Lung (tissue), 11 donors: ENCODE measurements at regions not wholly inside any gene's neighbourhood (a gene's known extent, or its start where the extent isn't known, plus 50 kb on each side); places are given as distances from the start of the nearest gene placed in this dataset.

ENCODE experiments used
- ATAC-seq: fragments of 200-7000 bp; cut with Tn5 transposase; one replicate; pipeline ENCODE4 v1.9.1; 2020; ENCODE audit warnings: moderate number of reproducible peaks; ENCODE audit not compliant: insufficient read depth, low FRiP score
- DNase-seq, 3 donors: peaks; one replicate each; pipeline ENCODE4 v3.0.0-alpha.2; 2013 to 2017
- H3K27ac ChIP-seq, 2 donors: one replicate each; pipeline ENCODE4 v1.5.1; 2013; ENCODE audit warnings: mild to moderate bottlenecking in 2 of 2, moderate library complexity in 2 of 2, control low read depth in 1 of 2, inconsistent platforms in 1 of 2, low read depth in 1 of 2, low read length in 1 of 2
- H3K27me3 ChIP-seq, 3 donors: one replicate each; pipeline ENCODE4 v1.5.1; 2013; ENCODE audit warnings: low read length in 2 of 3; ENCODE audit not compliant: control insufficient read depth in 3 of 3, insufficient read depth in 3 of 3
- H3K36me3 ChIP-seq, 4 donors: one replicate each; pipeline ENCODE4 v1.5.1; 2013; ENCODE audit warnings: low read length in 4 of 4, mild to moderate bottlenecking in 1 of 4, moderate library complexity in 1 of 4; ENCODE audit not compliant: control insufficient read depth in 4 of 4, insufficient read depth in 4 of 4
- H3K4me1 ChIP-seq, 5 donors: one replicate each; pipeline ENCODE4 v1.5.1; 2013; ENCODE audit warnings: low read length in 5 of 5, mild to moderate bottlenecking in 2 of 5, moderate library complexity in 1 of 5; ENCODE audit not compliant: control insufficient read depth in 5 of 5, insufficient read depth in 5 of 5
- H3K4me3 ChIP-seq: one replicate; pipeline ENCODE4 v1.5.1; 2013; ENCODE audit warnings: mild to moderate bottlenecking, control low read depth, moderate library complexity
- H3K9ac ChIP-seq, 2 donors: one replicate each; pipeline ENCODE4 v1.5.1; 2013; ENCODE audit warnings: low read length in 2 of 2, control low read depth in 1 of 2; ENCODE audit not compliant: insufficient read depth in 1 of 2
- H3K9me3 ChIP-seq, 4 donors: one replicate each; pipeline ENCODE4 v1.5.1; 2013; ENCODE audit warnings: low read length in 3 of 4, mild to moderate bottlenecking in 1 of 4, moderate library complexity in 1 of 4; ENCODE audit not compliant: control insufficient read depth in 4 of 4, insufficient read depth in 3 of 4
- WGBS, 2 donors: extraction: QIAGEN DNeasy Blood & Tissue Kit; methylation state at CpG; one replicate each; pipeline ENCODE4 v1.1.7; 2013; 5-methylcytosine and 5-hydroxymethylcytosine counted together
- TF ChIP-seq, protein P1 (sequence below): IDR thresholded peaks from 2 replicates; pipeline ENCODE4 v1.5.1; 2012; ENCODE audit warnings: mild to moderate bottlenecking; ENCODE audit errors: control extremely low read depth, extremely low read depth
- donor health status: control.
- donor health status: control.
- donor health status: Bipolar disorder and iron deficiency.
- donor health status: healthy.
- donor health status: DM: yes; HTN: yes; CAD: no.

- no peak overlapping the region for H3K27ac ChIP-seq
- no peaks in the 10 kb centered on the region for H3K9me3 ChIP-seq
- H3K4me1 ChIP-seq, result no peaks in the 10 kb centered on the region
- H3K4me3 ChIP-seq, result no peak overlapping the region
- ATAC-seq (no peak), DNase-seq (no peak)
- 97 to 98% methylated on average over 2 of the region's 2 CpGs for WGBS, 2 donors
- H3K36me3 ChIP-seq, result no peaks in the 10 kb centered on the region
- no peak overlapping the region for H3K9ac ChIP-seq
- H3K27me3 ChIP-seq, result no peaks in the 10 kb centered on the region
- TF ChIP-seq, protein P1, sequence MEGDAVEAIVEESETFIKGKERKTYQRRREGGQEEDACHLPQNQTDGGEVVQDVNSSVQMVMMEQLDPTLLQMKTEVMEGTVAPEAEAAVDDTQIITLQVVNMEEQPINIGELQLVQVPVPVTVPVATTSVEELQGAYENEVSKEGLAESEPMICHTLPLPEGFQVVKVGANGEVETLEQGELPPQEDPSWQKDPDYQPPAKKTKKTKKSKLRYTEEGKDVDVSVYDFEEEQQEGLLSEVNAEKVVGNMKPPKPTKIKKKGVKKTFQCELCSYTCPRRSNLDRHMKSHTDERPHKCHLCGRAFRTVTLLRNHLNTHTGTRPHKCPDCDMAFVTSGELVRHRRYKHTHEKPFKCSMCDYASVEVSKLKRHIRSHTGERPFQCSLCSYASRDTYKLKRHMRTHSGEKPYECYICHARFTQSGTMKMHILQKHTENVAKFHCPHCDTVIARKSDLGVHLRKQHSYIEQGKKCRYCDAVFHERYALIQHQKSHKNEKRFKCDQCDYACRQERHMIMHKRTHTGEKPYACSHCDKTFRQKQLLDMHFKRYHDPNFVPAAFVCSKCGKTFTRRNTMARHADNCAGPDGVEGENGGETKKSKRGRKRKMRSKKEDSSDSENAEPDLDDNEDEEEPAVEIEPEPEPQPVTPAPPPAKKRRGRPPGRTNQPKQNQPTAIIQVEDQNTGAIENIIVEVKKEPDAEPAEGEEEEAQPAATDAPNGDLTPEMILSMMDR, result no peak
Observed at GRCh38 chr9:74355107-74355506, 142.0 kb upstream of the RORB start.

DNA sequence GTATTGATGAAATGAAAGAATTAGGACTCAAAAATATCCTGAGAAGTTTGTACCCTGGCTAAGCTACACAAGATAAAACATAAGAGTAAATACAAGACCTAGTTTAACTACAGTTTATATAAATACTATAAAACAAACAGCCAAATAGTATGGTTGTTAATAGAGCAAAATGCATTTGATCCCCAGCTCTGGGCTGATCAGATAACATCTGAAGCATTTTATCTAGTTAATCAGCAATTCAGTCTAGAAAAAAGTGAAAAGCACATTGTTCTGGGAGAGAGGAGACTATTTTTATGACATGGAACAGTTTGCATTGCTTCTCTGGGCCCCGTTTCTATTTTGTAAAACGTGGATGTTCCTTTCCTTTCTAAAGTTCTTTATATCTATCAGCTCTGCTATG, 139.6 kb upstream of the RORB start:
- DNase-seq (no peak), ATAC-seq (no peak)
- Histone ChIP-seq H3K9ac (no peak overlapping the region), H3K4me1 (no peaks in the 10 kb centered on the region), H3K27me3 (no peaks in the 10 kb centered on the region), H3K27ac (no peak overlapping the region), H3K9me3 (no peaks in the 10 kb centered on the region), H3K36me3 (no peaks in the 10 kb centered on the region), H3K4me3 (no peak overlapping the region)
- TF ChIP-seq, protein P1, result no peak
- WGBS, 2 donors, result 54 to 80% methylated on average over 2 of the region's 2 CpGs

GRCh38 chr9:74358959-74359358, 138.2 kb upstream of the RORB start:
- H3K4me3 ChIP-seq, result no peak overlapping the region
- H3K27me3 ChIP-seq, result no peaks in the 10 kb centered on the region
- H3K27ac ChIP-seq, result no peak overlapping the region
- no peak overlapping the region for H3K9ac ChIP-seq
- WGBS, 2 donors, result 79 to 92% methylated on average over 4 of the region's 4 CpGs
- no peak for ATAC-seq
- no peak for DNase-seq
- H3K9me3 ChIP-seq, result no peaks in the 10 kb centered on the region
- H3K36me3 ChIP-seq, result no peaks in the 10 kb centered on the region
- TF ChIP-seq, protein P1, result no peak
- H3K4me1 ChIP-seq, result no peaks in the 10 kb centered on the region

DNA sequence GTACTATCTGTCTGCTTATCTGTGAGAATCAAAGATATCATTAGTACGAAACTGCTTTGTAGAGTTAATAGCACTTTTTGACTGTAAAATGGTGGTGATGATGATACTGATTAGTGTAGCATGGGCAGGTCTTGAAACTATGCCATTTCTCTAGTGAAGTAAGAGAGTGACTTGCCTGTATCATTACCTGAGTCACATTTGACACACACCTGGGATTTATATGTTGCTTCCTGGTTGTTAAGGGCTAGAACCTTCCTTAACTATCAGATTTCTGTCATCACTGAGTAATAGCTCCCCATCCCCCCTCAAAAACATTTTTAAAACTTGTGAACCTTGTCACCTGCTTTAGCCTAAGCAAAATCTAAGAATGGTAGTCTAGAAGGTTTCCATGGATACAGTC, 135.6 kb upstream of the RORB start:
- Histone ChIP-seq H3K4me1 (no peaks in the 10 kb centered on the region), H3K27me3 (no peaks in the 10 kb centered on the region), H3K9ac (no peak overlapping the region), H3K36me3 (no peaks in the 10 kb centered on the region), H3K27ac (no peak overlapping the region), H3K9me3 (no peaks in the 10 kb centered on the region), H3K4me3 (no peak overlapping the region)
- ATAC-seq (no peak), DNase-seq (no peak)
- TF ChIP-seq, protein P1, result no peak
- 80 to 88% methylated on average over 1 of the region's 1 CpG for WGBS, 2 donors
